Right ventricle myocardium superior (tissue), 1 donor: ENCODE measurements at regions not wholly inside any gene's neighbourhood (a gene's known extent, or its start where the extent isn't known, plus 50 kb on each side); places are given as distances from the start of the nearest gene placed in this dataset.

Experiments
- ATAC-seq: fragments of 200-7000 bp; cut with Tn5 transposase; one replicate; pipeline ENCODE4 v1.9.1; 2020; ENCODE audit warnings: mild to moderate bottlenecking; ENCODE audit not compliant: poor library complexity
- DNase-seq: peaks from one replicate; pipeline ENCODE4 v3.0.0-alpha.2; 2020
- intact Hi-C: fragments of 100-400 bp; cut with DNase I; formaldehyde crosslinking; loops from one replicate; pipeline ENCODE4 v1.11.2; 2022
- donor health status: DM: no; HTN: yes; CAD: no; lungs with severe emphysema.

GRCh38 chr4:107147873-107148272 lies 111.8 kb upstream of the DKK2 start:
- intact Hi-C loops: no loop called here
- ATAC-seq (no peak), DNase-seq (no peak)

GRCh38 chr4:107138433-107138832 lies 102.3 kb upstream of the DKK2 start:
- intact Hi-C loops: no loop called here
- DNase-seq (no peak), ATAC-seq (no peak)

GRCh38 chr4:107133965-107134653 lies 98.0 kb upstream of the DKK2 start:
- no peak for ATAC-seq
- no peak for DNase-seq
- intact Hi-C loops: no loop called here

GRCh38 chr4:107131295-107131694 lies 95.2 kb upstream of the DKK2 start:
- ATAC-seq (no peak), DNase-seq (no peak)
- intact Hi-C loops: no loop called here

GRCh38 chr4:107130157-107130556 lies 94.0 kb upstream of the DKK2 start:
- intact Hi-C loops: no loop called here
- no peak for DNase-seq
- no peak for ATAC-seq

- ATAC-seq (no peak), DNase-seq (no peak)
- intact Hi-C loops: no loop called here
These were observed 93.5 kb upstream of the DKK2 start for GRCh38 chr4:107129611-107130010.

GRCh38 chr4:107129076-107129475 lies 93.0 kb upstream of the DKK2 start:
- no peak for ATAC-seq
- intact Hi-C loops: no loop called here

GRCh38 chr4:107128116-107128515 lies 92.0 kb upstream of the DKK2 start:
- intact Hi-C loops: no loop called here
- no peak for DNase-seq
- ATAC-seq: no peak

More at GRCh38 chr4:107129076-107129475, 93.0 kb upstream of the DKK2 start:
- DNase-seq: no peak

- no peak for DNase-seq
- intact Hi-C loops: no loop called here
- ATAC-seq: no peak
These were observed 89.4 kb upstream of the DKK2 start for GRCh38 chr4:107125496-107125895.

GRCh38 chr4:107122736-107123135 lies 86.6 kb upstream of the DKK2 start:
- ATAC-seq (no peak), DNase-seq (no peak)
- intact Hi-C loops: no loop called here

GRCh38 chr4:107120661-107121060 lies 84.5 kb upstream of the DKK2 start:
- intact Hi-C loops: no loop called here
- no peak for ATAC-seq

GRCh38 chr4:107117726-107118125 lies 81.6 kb upstream of the DKK2 start:
- ATAC-seq: no peak
- DNase-seq: no peak
- intact Hi-C loops: no loop called here

More at GRCh38 chr4:107120661-107121060, 84.5 kb upstream of the DKK2 start:
- no peak for DNase-seq

GRCh38 chr4:107115185-107115847 lies 79.2 kb upstream of the DKK2 start:
- no peak for DNase-seq
- intact Hi-C loops: no loop called here
- ATAC-seq: no peak

GRCh38 chr4:107114059-107114458 lies 77.9 kb upstream of the DKK2 start:
- no peak for DNase-seq
- ATAC-seq: no peak
- intact Hi-C loops: no loop called here

- intact Hi-C loops: no loop called here
- DNase-seq: no peak
- no peak for ATAC-seq
These were observed 62.3 kb upstream of the DKK2 start for GRCh38 chr4:107098401-107098800.

GRCh38 chr4:107094976-107095375 lies 58.9 kb upstream of the DKK2 start:
- DNase-seq (no peak), ATAC-seq (no peak)
- intact Hi-C loops: no loop called here

GRCh38 chr4:107094332-107094731 lies 58.2 kb upstream of the DKK2 start:
- intact Hi-C loops: no loop called here
- DNase-seq (no peak), ATAC-seq (no peak)
